Posterior vena cava (tissue), 2 donors: ENCODE measurements at regions not wholly inside any gene's neighbourhood (a gene's known extent, or its start where the extent isn't known, plus 50 kb on each side); places are given as distances from the start of the nearest gene placed in this dataset.

Experiments used
- DNase-seq: peaks from one replicate; pipeline ENCODE4 v3.0.0-alpha.2; 2020; ENCODE audit warnings: low spot score
- intact Hi-C, 2 donors: fragments of 100-400 bp; cut with DNase I; formaldehyde crosslinking; loops; one replicate each; pipeline versions ENCODE4 v1.14.1 to v1.14.2; 2022 to 2023
- donor health status: DM: yes; HTN: yes; CAD: no.
- donor health status: DM: yes; HTN: yes; CAD: no.

DNA sequence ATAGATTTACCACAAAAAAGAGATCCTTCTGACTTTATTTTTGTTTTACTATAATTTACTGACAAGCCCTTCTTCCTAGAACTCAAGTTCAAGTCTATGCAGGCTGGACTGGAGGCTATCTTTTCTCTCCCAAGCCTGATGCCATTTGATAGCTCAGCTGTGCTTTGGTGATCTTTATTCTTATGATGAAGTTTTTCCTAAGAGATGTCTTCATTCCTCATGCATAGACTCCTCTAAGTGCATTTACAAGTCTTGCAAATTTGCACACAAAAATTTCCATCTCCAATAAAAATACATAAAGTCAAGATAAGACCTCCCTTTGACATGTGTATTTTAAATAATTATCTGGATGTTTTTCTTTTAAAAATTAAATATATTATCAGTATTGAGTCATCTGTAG, 167.4 kb upstream of the ETAA1 start:
- intact Hi-C loops: loop anchor here in 1 of 2 donors (10.0 kb wide), 1 partner anchor 645 kb away; no protein-coding TSS in a partner anchor
- DNase-seq: no peak

DNA sequence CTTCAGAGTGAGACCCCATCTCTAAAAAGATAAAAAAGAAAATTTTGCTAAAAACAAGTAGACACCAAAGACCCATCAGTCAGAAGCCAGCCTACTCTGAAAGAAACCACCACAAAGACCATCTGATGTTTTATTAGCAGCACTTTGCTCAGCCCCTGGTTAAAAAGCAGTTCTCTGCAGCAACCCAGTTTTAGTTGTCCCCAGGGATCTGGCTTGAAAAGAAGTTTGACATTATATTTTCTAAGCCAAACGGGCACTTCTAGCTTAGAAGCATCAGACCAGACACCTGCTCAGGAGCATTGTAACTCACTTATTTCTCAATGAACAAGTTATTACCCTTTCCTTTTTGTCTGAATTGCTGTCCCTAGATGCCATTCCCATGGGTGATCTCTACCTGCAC, 164.2 kb upstream of the ETAA1 start:
- intact Hi-C loops: loop anchor here in 1 of 2 donors (10.0 kb wide), 1 partner anchor 648 kb away; no protein-coding TSS in a partner anchor
- no peak for DNase-seq

DNA sequence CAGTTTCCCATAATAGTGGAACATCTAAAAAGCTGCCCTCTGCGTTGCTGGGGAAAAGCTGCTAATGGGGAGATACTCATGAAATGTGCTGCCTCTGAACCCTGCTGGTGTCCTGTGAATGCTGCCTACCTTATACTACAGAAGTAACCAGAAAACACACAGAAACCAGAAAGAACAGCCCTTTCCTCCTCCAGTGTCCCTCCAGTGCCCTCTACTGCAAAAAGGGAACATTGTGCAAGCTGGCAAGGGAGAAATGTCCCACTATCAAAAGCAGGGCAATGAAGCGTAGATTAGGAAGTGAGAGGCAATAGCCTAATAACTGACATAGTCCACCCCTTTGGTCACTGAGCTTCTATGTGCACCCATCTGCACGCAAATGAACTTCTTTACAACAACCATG, 162.7 kb upstream of the ETAA1 start:
- intact Hi-C loops: loop anchor here in 1 of 2 donors (10.0 kb wide), 1 partner anchor 650 kb away; no protein-coding TSS in a partner anchor
- no peak for DNase-seq

DNA sequence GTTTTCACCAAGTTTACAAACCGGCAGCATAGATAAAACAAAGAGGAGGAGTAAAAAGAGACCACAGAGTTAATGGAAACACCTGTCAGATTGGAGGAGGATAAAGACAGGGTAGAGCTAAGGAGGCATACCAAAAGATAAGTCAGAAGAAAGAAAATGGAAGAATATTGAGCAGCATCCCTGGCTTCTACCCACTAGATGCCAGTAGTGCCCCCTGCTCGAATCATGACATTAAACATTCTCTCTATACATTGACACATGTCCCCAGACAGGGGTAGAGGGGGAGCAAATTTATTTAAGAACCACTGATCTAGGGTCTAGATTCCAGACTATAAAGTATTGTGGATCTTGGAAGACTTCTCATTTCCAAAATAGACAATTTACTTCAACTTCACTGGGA, 159.8 kb upstream of the ETAA1 start:
- no peak for DNase-seq

DNA sequence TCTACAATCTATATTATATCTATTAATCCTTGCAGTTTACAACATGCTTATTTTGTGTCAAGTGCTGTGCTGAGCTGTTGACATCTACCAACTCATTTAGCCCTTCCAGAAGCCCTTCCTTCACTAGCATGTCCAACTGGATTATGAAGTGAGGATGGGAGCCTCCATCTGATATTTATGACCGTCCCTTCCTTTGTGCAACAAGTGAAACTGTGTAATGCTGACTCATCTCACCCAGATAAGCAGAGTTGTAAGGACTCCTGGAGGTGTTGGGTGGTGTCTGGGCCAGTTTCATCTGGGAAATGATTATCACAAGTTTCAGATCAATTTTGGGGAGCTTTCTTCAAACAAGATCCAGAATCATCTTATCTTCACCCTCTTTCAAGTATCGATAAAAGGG, 156.6 kb upstream of the ETAA1 start:
- intact Hi-C loops: no loop called here
- DNase-seq: no peak

More for the DNA sequence above, 159.8 kb upstream of the ETAA1 start:
- intact Hi-C loops: loop anchor here in 1 of 2 donors (10.0 kb wide), 1 partner anchor 652 kb away; no protein-coding TSS in a partner anchor

DNA sequence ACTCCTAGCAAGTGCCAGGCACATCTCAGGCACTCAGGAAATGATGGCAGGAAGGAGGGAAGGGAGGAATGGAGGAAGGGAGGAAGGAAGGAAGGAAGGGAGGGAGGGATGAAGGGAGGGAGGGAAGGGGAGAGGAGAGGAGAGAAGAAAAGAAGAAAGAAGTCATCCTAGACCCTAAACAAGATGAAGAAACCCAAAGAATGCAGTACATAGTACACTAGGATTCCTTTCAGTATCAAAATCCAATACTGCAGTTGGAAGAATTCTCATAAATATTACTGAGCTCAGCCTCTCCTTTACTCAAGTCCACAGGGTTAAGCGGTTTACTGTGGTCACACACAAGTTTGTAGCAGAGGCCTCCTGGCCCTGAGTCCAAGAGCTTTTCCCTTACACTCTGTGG, 155.7 kb upstream of the ETAA1 start:
- DNase-seq: no peak
- intact Hi-C loops: no loop called here

DNA sequence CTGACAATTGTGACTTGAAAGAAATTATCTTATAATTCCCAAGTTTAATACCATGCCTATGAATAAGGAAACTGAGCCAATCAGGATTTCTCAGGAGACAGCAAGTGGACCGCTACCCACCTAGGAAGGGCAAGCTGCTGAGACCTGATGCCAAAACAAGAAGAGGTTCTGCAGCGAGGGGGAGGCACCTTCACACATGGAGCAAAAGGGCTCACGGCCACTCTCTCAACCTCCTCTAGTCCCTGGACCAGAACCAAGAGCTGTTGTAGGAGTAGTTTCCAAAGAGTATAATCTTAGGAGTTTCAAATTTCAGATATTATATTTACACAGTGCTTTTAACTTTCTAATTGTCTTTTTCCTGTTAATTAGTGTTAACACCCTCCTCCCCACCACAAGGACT, 154.7 kb upstream of the ETAA1 start:
- intact Hi-C loops: no loop called here
- no peak for DNase-seq

DNA sequence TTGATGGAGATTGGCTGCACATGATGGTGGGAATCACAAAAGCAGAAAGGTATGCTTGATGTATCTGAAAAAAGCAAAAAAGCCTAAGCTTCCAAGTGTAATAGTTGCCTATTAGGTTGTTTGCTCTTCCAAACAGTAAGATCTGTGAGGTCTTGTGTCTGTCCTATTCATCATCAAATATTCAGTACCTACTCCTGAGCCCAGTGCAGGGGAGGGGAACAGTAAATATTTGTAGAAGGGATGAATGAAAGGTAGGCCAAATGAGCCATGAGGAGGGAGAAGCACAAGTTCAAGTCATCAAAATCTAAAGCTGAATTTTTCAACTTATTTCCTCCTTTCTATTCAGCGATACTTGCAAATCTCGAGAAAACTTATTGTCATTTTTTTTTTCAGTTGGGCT, 153.2 kb upstream of the ETAA1 start:
- intact Hi-C loops: loop anchor here in 1 of 2 donors (1.0 kb wide), 1 partner anchor 9 kb away; no protein-coding TSS in a partner anchor
- DNase-seq: no peak

DNA sequence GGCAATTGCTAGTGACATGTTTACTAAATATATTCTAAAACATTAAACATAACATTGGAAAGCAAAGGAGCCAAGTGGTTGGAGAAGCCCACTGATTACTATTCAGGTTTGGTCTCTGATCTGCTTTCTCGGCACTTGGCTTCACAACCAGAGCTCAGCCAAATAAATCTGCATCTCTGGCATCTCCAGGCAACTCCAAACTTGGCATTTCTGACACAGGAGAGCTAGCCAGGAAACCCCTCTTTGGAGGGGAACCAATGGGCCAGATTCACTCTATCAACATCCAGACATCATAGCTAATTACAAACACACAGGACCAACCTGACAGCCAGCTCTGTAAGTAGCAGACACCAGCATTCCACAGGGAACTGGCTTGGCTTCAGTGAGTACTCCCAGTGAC, 150.3 kb upstream of the ETAA1 start:
- no peak for DNase-seq
- intact Hi-C loops: no loop called here

DNA sequence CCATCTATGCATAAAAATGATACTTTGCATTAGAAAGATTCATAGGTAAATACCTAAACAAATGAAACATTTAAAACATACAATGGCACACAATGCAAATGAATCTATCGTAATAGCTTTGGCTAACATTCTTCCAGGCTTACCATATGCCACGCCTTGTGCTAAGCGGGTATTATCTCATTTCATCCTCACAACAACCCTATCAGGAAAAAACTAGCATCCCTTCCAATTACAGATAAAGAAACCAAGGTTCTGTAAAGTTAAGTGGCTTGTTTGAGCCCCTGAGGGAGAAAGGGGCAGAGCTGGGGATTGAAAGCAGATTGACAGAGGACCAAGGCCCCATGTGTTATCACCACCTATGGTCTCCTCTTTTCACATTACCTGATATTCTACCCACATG, 145.4 kb upstream of the ETAA1 start:
- intact Hi-C loops: no loop called here
- DNase-seq: no peak

DNA sequence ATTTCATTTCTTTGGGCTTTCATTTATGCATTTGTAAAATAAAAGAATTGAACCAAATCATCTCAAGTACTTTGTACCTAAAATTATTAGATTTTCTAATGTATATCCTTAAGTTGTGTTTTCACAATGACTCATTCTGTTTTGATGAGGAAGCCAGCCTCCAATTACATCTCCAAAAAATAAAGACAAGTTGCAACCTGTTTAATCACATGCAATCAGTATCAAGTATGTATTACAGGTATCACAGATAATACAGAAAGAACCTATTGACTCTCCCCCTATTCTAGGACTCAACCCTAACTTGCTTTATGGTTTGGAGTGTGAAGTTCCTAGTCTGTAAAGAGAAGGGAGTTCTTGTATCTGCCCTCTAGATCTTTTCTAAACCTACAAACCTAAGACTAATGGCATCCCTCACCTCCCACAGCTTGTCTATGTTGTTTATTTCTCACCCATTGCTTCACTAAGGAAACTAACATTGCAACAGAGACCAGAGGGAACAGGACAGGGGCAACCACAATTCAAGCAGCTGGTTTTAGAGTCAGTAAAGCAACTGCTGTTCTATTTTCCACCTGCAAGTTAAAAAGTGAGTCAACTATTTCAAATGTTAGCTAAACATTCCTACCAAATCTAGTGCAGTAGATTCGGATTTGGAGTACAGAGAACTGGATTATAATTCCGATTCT, 141.1 kb upstream of the ETAA1 start:
- intact Hi-C loops: no loop called here
- DNase-seq: no peak

DNA sequence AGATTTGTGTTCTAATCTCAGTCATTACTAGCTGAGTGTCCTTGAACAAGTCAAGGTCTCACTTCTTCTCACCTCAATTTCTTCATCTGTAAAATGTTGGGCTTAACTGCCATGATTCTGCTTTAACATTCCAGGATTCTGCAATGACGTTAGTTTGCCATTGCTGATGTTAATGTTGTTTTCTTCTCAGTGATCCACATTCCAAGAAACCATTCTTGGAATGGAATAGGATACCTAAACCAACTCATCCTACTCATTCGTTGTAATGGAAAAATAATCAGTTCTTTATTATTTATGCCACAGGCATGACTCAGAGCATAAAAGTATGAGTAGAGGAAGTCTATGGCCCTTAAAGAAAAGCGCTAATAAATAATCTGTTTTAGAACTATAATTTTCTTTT, 140.2 kb upstream of the ETAA1 start:
- DNase-seq: no peak
- intact Hi-C loops: no loop called here

DNA sequence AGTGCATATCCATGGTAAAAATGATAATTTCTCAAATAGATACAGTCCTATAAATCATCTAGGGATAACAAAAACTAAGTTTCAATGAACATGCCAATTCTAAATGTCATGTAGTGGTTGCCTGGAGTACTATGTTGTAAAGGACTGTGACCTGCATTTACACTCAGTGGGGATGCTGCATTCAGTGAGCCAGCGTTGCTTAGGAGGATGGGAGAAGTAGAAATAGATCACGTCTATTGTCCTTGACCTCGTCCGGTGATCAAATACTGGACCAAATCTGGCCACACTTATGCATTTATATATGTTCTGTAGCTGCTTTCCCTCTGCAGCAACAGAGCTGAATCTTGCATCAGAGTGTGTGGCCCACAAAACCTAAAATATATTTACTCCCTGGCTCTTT, 139.0 kb upstream of the ETAA1 start:
- intact Hi-C loops: no loop called here

DNA sequence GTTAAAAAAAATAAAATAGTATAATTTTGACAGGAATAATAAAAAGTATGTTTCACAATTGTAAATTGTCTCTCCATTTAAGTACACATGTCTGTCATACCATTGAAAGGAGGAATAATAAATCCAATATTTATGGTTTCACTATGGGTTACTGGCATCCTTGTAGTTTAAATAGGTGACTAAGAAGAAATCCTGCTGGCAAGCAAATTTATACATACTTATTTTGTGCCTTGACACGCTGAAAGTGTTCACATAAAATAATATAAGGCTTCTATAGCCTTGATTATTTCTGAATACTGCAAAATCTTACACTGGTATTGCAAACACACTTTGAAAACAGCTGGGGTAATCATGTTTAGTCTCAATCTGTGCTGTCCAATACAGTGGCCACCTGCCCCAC, 138.3 kb upstream of the ETAA1 start:
- DNase-seq: no peak
- intact Hi-C loops: no loop called here

More for the DNA sequence above, 139.0 kb upstream of the ETAA1 start:
- DNase-seq: no peak

DNA sequence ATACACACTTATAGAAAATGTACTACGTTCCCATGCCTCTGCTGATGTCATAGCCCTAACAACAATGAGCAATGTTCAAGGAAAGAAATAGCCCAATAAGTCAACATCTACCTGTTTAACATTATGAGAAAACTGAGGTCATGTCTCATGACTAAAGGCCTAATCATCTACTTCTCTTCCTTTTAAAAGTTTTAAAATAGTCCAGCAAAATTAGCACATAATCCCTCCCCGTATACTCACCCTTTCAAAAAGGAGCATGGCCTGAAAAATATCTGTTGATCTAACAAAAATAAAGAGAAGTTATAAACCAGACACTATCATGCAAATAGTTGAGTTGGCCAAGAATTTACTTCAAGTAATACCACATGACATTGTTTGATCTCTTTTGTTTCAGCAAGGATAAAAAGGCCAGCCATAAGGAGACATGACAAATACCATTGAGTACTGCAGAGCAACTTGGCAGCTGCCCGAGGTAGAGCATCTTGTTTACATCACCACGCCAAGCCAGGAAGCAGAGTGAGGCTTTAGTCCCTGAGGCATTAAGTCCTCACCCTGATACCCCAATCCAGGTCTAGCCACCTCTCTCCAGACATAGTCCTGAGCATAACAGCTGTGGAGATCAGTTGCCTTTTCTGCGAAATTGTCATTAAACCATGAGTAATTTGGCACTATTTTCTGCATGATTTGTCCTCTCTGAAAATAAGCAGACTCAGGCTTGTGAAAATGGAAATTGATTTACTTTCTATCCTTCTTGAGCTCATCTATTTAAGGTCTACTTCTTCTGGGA, 137.4 kb upstream of the ETAA1 start:
- intact Hi-C loops: loop anchor here in 1 of 2 donors (5.0 kb wide), 1 partner anchor 827 kb away; no protein-coding TSS in a partner anchor
- no peak for DNase-seq

DNA sequence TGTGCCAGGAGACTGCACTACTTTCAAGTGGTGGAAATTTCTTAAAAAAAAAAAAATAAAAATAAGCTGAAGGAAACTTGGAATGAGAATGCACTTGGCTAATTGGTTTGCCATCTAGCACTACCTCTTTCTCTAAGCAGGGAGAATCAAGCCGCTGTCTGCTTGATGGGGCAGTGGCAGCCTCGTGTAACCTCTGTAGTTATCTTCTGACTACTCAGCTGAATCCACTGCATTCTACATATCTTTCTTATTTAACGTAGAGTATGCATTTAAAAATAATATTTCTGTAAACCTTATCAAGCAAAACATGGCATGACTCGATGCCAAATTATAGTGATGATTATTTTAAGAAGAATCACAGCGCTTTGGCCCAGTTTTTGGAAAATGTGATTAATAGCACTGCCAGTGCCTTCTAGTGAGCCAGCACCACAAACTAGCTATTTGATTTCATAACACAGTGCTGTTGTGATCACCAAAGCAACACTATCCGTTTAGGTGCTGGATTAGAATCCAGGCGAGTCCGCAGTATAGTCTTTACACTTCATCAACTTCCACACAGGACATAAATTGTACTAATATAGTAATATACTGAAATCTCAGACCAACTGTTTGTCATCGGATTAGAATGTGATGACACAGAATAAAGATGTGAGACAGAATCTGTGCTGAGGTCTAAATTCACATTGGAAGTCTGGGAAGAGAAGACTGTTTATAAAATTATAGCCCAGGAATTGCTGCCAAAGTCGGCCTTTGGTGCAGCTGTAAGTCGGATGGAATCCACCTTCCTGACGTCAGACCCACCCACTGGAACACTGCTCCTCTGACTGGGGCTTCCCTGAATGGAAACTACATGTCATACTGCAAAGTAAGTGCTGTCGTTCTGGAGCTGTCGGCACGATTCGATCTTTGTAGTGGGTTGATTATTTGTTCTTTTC, 136.5 kb upstream of the ETAA1 start:
- DNase-seq: peak; percentile 86
- intact Hi-C loops: loop anchor here in 1 of 2 donors (5.0 kb wide), 1 partner anchor 828 kb away; no protein-coding TSS in a partner anchor

DNA sequence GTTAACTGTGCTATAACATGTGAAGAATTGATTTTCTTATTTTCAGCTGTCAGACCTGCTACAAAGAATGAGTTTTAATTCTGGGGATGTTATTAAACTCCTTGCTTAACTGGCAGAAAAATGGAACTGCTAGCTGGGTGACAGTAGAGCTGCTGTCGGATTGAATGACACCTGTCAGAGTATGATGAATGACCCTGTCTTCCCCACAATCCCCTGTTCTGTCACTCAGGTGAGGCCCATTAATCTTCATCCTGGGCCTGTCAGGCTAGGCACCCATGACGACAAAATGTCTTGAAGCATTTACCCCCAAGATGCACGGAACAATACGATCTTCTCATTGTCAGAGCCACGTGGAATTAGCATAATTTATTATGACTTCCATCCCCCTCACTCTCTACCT, 129.9 kb upstream of the ETAA1 start:
- intact Hi-C loops: loop anchor here in 1 of 2 donors (1.0 kb wide), 1 partner anchor 31 kb away; no protein-coding TSS in a partner anchor

DNA sequence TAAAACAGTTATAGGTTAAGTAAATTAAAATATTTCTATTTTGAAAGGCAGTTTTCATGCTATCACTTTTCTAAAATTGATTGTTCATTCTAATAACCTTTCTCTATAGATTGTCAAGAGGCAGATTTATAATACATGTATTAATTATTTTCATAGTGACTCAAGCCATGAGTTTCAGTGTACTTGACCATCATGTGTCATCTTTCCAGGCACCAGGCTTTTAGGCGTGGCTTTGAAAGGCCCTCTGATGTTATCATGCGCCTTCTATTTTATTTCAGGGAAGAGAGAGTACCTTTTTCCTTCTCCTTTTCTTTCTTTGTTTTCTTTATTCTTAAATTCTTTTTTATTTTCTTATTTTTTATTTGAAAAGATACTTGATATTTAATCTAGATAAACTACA, 128.3 kb upstream of the ETAA1 start:
- DNase-seq: no peak
- intact Hi-C loops: no loop called here

More for the DNA sequence above, 129.9 kb upstream of the ETAA1 start:
- DNase-seq: no peak

DNA sequence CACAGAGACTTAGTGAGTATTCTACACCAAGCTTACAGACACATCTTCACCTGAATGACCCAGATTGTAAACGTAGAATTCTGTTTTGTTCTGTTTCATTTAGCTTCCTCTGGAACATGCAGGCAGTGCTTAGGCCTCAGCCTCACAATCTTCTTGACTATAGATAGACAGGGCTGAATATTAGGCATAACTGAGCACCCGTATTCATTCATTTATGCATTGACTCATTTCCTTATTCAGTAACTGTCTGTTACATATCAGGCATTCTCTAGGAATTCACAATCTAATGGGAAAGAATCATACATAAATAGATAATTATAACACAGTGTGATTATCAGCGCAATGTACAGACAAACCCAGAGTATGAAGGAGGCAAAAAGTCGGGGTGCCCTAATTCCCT, 124.9 kb upstream of the ETAA1 start:
- intact Hi-C loops: no loop called here
- no peak for DNase-seq
